ENCODE measurements at regions not wholly inside any gene's neighbourhood (a gene's known extent, or its start where the extent isn't known, plus 50 kb on each side); places are given as distances from the start of the nearest gene placed in this dataset.
A peak's percentile ranks its signal among the peaks of the same experiment; 100 is the strongest.

DNA sequence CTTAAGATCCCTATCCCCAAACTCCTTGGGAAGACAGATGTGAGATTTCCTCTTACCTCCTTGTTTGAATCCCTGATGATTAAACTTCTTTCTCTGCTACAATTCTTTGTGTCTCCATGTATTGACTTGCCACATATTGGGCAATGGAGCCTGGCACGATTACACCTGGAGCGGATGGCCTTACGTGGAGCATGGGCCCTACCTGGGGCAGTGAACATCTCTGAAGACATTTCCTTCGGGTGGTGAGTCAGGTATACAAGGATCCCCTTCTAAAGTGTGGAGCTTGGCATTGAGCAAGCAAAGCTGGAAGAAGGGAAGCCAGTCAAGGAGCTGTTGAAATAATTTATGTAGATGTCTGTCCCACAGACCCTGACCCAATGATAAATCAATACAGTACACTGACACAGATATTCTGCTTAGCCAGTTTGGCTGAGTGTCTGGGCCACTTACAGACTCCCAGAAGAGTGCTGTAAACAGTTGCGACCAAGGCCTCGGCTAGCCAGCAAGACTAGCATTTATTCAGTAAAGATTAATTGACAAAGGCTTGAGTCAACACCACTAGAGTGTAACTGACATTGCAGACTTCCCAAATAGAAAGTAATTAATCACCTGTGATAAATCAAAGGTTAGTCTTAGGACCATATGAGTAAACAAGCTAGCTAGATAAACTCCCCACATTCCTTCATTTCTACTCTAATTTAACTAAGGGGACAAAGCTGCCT lies 83.1 kb upstream of the KCNK1 start:
- TF ChIP-seq, protein P1, sequence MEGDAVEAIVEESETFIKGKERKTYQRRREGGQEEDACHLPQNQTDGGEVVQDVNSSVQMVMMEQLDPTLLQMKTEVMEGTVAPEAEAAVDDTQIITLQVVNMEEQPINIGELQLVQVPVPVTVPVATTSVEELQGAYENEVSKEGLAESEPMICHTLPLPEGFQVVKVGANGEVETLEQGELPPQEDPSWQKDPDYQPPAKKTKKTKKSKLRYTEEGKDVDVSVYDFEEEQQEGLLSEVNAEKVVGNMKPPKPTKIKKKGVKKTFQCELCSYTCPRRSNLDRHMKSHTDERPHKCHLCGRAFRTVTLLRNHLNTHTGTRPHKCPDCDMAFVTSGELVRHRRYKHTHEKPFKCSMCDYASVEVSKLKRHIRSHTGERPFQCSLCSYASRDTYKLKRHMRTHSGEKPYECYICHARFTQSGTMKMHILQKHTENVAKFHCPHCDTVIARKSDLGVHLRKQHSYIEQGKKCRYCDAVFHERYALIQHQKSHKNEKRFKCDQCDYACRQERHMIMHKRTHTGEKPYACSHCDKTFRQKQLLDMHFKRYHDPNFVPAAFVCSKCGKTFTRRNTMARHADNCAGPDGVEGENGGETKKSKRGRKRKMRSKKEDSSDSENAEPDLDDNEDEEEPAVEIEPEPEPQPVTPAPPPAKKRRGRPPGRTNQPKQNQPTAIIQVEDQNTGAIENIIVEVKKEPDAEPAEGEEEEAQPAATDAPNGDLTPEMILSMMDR (IDR thresholded peaks at IDR 0.05) = no peak
- Histone ChIP-seq H3K36me3 (ENCODE audit: low read depth) (no peaks in the 10 kb centered on the region), H3K4me1 (ENCODE audit: low read depth) (no peaks in the 10 kb centered on the region), H3K4me3 (no peak overlapping the region), H3K9me3 (peaks cover 6% of the 10 kb centered on the region)
- DNase-seq = no peak
- ATAC-seq = no peak
- intact Hi-C loops (cut with DNase I, micrococcal nuclease) = no loop called here

DNA sequence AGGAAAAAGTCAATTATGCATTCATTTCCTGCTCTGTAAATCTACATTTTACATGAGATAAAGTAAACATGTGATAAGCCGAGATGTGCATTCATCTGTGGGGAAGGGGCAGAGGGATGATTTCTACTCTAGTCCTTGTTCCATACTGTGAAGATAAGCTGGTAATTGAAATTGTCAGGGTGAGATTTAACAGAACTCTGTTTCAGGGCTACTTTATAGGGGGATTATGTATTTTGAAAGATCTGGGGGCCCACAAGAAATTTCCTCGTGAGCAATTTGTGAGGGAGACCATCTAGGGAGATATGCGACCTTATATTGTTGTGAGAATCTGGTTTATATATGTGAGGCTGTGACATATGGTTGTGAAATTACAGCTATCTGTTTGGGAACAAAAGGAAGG lies 73.1 kb upstream of the KCNK1 start:
- DNase-seq (no peak), ATAC-seq (no peak)
- no peaks in the 10 kb centered on the region for H3K4me1 ChIP-seq (ENCODE audit: low read depth)
- intact Hi-C loops (cut with DNase I, micrococcal nuclease) = no loop called here
- H3K9me3 ChIP-seq = no peaks in the 10 kb centered on the region
- H3K4me3 ChIP-seq = no peak overlapping the region
- no peaks in the 10 kb centered on the region for H3K36me3 ChIP-seq (ENCODE audit: low read depth)
- TF ChIP-seq, protein P1 (IDR thresholded peaks at IDR 0.05) = no peak

DNA sequence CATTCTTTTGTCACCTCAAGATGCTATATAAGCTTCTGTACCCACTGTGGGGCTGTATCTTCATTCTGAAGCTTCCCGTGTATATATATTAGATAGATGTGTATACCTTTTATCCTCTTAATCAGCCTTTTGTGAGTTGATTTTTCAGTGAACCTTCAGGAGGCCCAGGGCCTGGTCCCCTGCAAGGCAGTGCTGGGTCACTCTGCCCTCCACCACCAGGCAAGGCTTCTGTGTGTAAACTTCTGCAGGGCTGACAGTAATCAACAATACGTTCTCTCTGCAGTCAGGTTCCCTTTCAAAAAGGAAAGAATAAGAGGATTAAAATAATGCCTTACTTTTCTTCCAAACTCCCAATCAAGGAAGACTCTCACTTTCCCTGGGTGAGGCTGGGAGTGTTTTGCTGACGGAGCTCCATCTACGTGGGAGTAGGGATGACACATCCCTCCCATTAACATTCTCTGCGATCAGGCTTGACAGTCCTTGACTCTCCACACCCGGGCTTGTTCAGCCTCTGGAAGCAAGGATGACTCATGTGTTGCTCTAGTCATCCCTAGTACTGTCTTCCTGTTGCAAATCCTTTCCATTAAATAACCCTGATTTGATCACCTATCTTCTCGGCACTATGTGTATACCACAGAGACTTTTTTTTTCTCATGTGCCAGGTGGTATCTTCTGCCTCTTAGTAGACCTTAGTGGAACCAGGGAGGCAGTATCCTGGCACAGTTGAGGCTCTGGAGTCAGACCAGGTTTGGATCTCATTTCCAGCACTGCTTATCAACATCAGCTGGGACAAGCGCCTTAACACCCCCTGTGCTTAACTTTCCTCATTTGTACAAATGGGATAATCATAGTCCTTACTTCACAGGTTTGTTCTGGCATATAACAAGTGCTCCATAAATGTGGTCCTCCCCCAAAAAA lies 70.3 kb upstream of the KCNK1 start:
- intact Hi-C loops (cut with DNase I, micrococcal nuclease) = no loop called here
- Histone ChIP-seq H3K4me1 (ENCODE audit: low read depth) (no peaks in the 10 kb centered on the region), H3K4me3 (no peak overlapping the region), H3K36me3 (ENCODE audit: low read depth) (no peaks in the 10 kb centered on the region), H3K9me3 (no peaks in the 10 kb centered on the region)
- DNase-seq (no peak), ATAC-seq (peak; percentile 78)
- TF ChIP-seq, protein P1 (IDR thresholded peaks at IDR 0.05) = no peak

DNA sequence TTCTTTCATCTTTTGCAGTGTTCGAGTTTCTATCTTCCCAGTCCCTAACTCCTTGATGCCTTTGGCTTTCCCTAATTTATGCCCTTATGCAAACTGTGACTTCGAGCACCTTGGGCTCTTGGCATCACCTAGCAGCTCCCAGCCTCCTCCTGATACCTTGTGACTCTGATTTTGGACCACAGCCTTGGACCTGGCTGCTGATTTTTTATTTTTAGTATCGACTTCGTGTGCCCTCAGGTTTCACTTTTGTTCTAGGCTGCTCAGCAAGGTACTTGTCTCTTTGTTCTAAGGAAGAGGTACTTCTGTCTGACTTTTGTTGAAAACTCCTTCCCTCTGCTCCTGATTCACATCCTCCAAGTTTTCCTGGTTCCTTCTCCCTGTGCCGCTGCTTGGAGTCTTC lies 69.6 kb upstream of the KCNK1 start:
- Histone ChIP-seq H3K36me3 (ENCODE audit: low read depth) (no peaks in the 10 kb centered on the region), H3K4me1 (ENCODE audit: low read depth) (no peaks in the 10 kb centered on the region), H3K4me3 (no peak overlapping the region), H3K9me3 (no peaks in the 10 kb centered on the region)
- DNase-seq = no peak
- intact Hi-C loops (cut with DNase I, micrococcal nuclease) = no loop called here
- ATAC-seq = no peak
- TF ChIP-seq, protein P1 (IDR thresholded peaks at IDR 0.05) = no peak

DNA sequence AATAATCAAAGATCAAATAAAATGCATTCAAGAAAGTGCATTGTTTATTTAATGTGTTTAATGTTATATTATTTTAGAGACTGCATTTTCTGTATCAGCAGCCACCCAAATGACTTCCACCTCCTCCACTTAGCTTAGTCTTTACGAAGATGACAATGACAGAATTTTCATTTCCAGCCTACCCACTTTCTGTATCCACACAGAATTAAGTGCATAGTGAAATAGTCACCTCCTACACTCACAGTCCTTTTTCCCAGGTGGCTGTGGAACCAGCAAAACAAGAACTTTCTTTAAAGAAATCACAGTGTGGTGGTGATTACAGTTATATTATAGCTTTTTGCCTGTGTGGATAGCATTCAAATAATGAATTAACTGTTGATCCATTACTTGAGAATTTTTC lies 66.2 kb upstream of the KCNK1 start:
- Histone ChIP-seq H3K9me3 (no peaks in the 10 kb centered on the region), H3K36me3 (ENCODE audit: low read depth) (no peaks in the 10 kb centered on the region), H3K4me3 (no peak overlapping the region), H3K4me1 (ENCODE audit: low read depth) (no peaks in the 10 kb centered on the region)
- intact Hi-C loops (cut with DNase I, micrococcal nuclease) = no loop called here
- TF ChIP-seq, protein P1 (IDR thresholded peaks at IDR 0.05) = no peak
- ATAC-seq = no peak
- DNase-seq = no peak
